GM19238 (cell line): ENCODE measurements at regions not wholly inside any gene's neighbourhood (a gene's known extent, or its start where the extent isn't known, plus 50 kb on each side); places are given as distances from the start of the nearest gene placed in this dataset.

ENCODE experiments used
- DNase-seq: peaks from one replicate; pipeline ENCODE4 v3.0.0; 2011; ENCODE audit warnings: low spot score; ENCODE audit not compliant: insufficient read length

DNA sequence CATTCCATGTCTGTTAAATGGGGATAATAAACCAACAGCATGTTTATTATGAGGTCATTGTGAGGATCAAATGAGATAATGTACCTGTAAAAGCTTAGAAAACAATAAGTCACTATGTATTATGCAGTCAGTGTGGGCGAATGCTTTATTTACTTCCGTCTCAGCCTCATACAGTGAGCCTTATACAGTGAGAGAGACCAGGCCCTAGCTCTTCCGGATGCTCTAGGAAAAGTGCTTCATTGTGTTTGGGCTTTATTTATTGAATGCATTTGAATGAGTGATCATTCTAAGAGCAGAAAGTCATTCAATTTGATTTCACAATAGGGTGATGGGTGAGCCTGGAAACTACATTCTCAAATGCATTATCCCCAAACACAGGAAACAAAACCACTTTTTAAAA is 603.9 kb upstream of the FANCL start:
- DNase-seq, result no peak

GRCh38 chr2:58842501-58843155 is 601.5 kb upstream of the FANCL start:
- no peak for DNase-seq

- DNase-seq, result no peak
Observed at GRCh38 chr2:58834404-58834803, 593.3 kb upstream of the FANCL start.

GRCh38 chr2:58826795-58827194 is 585.7 kb upstream of the FANCL start:
- DNase-seq, result no peak

GRCh38 chr2:58812771-58813344 is 571.7 kb upstream of the FANCL start:
- DNase-seq, result no peak

- no peak for DNase-seq
Observed at GRCh38 chr2:58805126-58805525, 564.0 kb upstream of the FANCL start.

DNA sequence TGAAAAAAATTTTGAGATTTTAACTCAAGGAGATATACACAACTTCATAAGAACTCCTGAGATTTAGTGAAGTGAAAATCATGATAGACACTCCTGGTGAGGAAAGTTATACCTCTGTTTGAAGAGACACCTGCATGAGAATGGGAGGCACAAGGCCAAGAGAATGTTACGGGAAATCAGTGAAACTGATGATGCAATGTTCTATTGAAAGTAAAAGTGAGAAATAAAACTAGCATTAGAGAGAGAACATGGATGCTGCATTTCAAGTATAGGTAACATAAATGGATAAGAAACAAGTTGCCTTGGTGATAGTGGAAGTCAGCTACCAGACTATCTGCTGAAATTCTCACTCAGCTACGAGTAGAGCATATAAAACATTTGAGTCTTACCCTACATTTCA is 562.1 kb upstream of the FANCL start:
- DNase-seq, result no peak

DNA sequence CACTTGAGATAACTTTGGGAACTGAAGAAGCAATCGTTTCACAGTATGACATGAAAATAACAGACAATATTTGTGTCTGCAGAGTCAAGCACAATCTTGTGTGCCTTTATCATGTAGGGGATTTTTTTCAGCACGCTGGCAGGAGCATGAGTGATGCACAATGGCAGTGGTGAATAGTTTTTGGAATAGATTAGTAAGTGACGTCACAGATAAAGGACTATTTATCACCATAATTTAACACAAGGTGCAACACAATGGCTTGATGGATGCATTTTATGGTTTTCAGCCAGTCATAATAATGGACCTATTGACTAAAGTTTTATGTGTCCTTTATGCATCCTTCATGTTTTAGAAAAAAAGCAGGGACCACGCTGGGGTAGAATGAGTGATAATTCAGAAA is 559.8 kb upstream of the FANCL start:
- DNase-seq, result no peak

DNA sequence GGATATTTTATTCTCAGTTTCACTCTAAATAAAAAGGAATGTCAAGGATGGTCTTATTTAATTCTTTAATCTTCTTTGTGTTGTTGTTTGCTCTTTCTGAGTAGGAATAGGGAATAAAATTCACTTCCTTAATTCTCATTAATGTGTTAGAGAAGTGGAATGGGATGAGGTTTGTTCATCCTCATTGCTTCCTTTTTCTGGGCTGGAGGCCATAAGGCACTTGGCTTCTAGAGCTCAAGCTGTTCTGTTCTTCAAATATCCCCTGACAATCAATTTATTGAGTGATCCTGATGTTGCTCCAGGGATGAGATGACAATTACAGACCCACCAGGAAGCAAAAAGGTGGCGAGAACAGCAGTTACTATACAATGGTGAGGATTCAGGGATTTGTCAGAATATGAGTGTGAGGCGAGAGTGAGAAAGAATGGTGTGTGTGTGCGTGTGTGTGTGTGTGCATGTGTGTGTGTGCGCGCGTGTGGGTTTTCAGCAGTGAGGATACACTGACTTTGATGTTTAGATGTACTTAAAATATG is 557.6 kb upstream of the FANCL start:
- no peak for DNase-seq

DNA sequence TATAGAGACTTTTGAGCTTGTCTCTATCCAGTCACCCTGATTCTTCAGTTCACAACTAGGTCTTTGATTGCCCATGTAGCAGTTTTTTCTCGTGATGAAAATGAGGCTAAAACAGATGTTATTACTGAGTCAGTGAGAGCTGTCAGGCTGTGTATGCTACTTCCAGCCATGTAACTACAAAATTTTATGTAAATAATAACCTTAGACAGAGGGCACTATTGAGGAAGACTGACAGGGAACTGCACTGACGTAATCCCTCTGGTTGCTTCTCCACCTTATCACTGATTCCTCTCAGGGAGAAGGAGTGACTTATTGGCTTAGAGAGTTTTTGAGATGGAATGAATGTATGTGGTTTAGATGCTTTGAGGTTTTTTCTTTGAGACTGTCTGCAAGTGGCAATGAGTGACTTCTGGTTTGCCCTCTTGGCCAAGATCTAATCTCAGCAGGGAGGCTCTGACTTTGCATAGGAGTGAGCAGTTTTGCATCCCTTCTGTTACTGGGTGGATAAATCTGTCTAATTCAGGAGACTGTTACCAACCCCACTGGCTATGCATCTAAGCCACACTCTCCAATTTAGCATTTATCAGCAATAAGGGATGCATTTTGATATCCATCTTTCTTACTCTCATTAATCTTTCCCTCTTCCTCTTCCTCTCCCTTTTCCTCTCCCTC is 555.2 kb upstream of the FANCL start:
- no peak for DNase-seq

DNA sequence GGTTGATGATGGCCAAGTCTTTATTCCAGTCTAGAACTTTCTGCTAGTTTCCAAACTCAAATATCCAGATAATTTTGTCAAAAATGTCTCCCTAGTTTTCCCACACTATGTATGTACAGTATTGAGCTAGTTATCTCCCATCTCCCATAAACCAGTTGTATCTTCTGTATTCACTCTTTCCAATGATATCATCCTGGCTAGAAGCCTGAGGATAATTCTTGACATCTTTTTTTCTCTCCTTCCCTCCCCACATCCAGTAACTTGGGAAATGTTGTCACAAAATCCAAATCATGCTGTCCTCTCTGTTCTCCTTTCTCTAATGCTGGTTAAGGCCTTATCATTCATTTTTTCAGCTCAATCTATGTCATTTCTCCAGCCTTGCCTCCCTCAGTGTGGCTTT is 553.8 kb upstream of the FANCL start:
- no peak for DNase-seq

- DNase-seq, result no peak
Observed at GRCh38 chr2:58794103-58794502, 553.0 kb upstream of the FANCL start.

GRCh38 chr2:58788402-58788801 is 547.3 kb upstream of the FANCL start:
- DNase-seq, result no peak

DNA sequence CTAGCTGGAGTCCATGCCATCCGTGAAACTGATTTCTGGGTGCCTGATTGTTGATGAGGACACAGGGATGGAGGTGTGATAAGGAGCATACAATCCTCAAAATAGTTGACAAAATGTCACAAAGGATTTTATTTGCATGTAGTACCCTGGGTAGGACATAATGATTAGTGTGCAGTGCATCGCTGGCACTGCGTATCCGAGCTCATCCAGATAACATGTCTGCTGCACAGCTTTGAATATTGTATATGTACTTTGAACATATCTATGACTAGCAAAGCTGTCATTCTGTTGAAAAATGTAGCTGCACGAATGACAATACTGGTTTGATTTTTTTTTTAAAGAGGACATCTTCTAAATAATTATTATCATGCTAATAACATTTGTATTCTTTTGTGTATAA is 529.7 kb upstream of the FANCL start:
- no peak for DNase-seq

DNA sequence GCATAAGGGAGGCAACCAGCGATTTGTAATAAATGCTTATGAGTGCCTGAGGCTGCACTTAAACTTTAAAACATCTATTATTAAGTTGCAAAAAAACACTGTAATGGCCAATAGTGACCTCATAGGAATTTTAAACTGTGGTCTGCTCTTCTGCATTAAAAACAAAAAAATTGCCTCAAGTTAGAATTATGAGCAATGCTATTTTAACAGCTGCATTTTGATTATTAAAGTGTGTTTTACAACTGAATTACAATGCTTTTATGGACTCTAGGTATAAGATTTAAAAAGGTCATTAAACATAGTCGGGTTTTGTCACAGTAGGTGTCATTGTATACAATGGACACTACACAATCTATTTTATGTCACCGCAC is 528.7 kb upstream of the FANCL start:
- DNase-seq, result no peak

GRCh38 chr2:58769111-58769863 is 528.2 kb upstream of the FANCL start:
- DNase-seq, result no peak

DNA sequence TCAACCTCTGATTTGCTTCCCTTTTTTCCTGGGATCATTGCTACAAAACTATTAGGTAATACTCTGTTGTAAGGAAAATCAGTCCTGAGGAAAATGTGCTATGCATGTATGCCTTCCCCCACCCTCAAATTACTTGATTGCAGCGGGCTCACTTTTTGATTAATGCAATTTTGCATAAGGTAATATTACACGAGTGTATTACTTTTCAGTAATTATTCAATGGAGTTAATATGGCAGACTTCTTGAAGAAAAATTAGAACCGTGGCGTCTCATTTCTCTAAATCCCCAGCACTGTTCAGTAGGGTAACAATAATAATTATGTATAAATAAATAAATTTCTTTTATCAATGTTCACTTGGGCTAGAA is 527.6 kb upstream of the FANCL start:
- DNase-seq, result no peak

GRCh38 chr2:58767828-58768714 is 526.9 kb upstream of the FANCL start:
- no peak for DNase-seq

DNA sequence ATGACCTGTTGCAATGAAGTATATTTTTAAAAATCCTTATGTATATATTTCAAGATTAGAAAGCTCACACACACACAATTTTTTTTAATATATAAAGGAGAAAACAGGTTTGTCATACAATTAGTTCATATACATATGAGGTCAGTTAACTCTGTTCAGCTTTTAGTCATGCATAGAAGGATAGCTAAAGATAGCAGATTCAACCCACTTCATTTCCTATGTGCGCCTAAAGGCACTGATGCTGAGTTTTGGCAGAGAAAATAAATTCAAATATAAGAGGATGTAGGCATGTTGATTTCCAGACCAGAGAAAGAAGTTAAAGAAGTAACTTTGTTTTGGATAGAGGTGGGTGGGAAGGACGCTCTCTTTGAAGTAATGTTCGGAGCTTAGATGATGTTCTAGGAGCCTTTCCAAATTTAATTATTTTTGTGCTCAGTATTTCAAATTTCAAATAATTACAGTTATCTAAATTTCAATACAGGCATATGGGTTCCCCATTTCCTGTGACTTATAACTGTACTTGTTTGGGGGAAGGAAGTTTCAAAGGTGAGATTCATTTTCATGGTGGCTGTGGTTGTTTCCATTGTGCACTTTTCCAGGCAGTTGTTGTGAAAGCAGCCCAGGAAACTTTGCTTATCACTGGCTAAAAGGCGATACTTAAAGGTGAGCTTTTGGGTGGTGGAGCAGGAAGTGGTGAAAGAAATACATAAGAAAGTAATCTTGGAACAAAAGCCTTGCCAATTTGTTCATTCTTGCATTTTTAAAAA is 523.4 kb upstream of the FANCL start:
- no peak for DNase-seq

- no peak for DNase-seq
Observed at GRCh38 chr2:58762176-58762781, 521.2 kb upstream of the FANCL start.
